ENCODE measurements at regions not wholly inside any gene's neighbourhood (a gene's known extent, or its start where the extent isn't known, plus 50 kb on each side); places are given as distances from the start of the nearest gene placed in this dataset.

DNA sequence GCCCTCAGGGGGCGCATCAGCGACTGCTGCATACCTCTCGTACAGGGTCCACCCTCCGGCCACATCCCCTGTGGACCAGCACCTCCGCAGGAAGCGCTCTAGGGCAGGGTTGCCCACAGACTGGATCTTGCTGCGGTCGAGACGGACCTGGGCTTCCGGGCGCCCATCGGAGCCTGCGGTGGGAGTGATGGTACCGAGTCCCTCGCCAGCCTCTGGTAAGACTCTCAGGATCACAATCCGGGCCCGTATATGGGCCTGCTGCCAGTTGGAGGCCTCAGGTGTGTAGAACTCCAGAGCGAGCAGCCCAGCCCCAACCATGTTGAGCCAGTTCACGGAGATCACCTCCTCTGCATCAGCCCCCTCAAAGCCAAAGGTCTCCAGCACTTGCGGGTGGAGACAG, 323.0 kb downstream of the ANXA1 start:
- no peak for DNase-seq (ENCODE audit: extremely low read depth, insufficient read length)
- no peak for TF ChIP-seq CTCF (IDR thresholded peaks at IDR 0.05; ENCODE audit: insufficient read depth, low read length, poor library complexity, severe bottlenecking)
- Histone ChIP-seq H3K4me3 (replicated peaks; ENCODE audit: low read depth, low read length) (no peak overlapping the region), H3K27me3 (replicated peaks; ENCODE audit: control insufficient read depth, insufficient read depth, low read length) (no peaks in the 10 kb centered on the region), H3K36me3 (ENCODE audit: control insufficient read depth, insufficient read depth, low read length) (no peaks in the 10 kb centered on the region)

DNA sequence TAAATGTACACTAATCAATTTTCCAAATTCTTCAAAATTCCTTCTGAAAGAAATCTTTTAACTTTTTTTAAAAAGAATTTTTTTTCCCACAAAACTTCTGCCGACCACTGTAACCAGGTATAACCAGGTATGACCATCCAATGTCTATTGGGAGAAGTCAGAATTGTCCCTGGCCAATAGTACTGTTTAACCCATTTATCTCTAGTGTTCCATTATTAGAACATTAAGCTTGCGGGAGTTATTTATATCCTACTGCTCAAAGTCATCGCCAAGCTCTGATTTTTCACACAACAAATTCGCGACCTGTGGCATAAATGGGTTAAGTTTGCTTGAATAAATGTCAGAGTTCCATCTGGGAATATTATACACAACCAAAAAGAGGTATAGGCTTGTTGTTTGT, 343.2 kb downstream of the ANXA1 start:
- Histone ChIP-seq H3K4me3 (replicated peaks; ENCODE audit: low read depth, low read length) (no peak overlapping the region), H3K36me3 (ENCODE audit: control insufficient read depth, insufficient read depth, low read length) (no peaks in the 10 kb centered on the region), H3K27me3 (replicated peaks; ENCODE audit: control insufficient read depth, insufficient read depth, low read length) (no peaks in the 10 kb centered on the region; the same call in 1 of the 2 replicates)
- DNase-seq (ENCODE audit: extremely low read depth, insufficient read length), result no peak
- TF ChIP-seq CTCF (IDR thresholded peaks at IDR 0.05; ENCODE audit: insufficient read depth, low read length, poor library complexity, severe bottlenecking), result no peak

GRCh38 chr9:73497796-73498195, 346.1 kb downstream of the ANXA1 start:
- Histone ChIP-seq H3K36me3 (ENCODE audit: control insufficient read depth, insufficient read depth, low read length) (no peaks in the 10 kb centered on the region), H3K27me3 (replicated peaks; ENCODE audit: control insufficient read depth, insufficient read depth, low read length) (no peaks in the 10 kb centered on the region), H3K4me3 (replicated peaks; ENCODE audit: low read depth, low read length) (no peak overlapping the region)
- no peak for TF ChIP-seq CTCF (IDR thresholded peaks at IDR 0.05; ENCODE audit: insufficient read depth, low read length, poor library complexity, severe bottlenecking)
- no peak for DNase-seq (ENCODE audit: extremely low read depth, insufficient read length)

DNA sequence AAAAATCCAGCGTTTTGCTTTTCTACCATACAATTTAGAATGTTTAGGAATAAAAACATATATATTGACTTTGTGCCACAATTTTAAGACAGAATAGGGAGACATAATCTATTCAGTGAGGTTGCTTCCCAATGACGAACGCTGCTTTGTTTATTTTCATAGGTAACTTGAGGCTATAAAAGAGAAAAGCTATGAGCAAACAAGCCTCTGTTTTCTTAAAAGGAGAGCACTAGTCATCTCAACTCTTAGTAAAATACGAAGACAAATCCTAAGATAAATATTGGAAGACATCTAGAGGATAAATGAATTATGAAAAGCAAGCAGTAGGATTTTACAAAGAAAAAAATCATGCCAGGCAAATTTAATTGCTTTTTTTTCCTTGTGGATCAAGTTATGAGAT, 363.6 kb downstream of the ANXA1 start:
- no peak for DNase-seq (ENCODE audit: extremely low read depth, insufficient read length)
- no peak overlapping the region for H3K4me3 ChIP-seq (replicated peaks; ENCODE audit: low read depth, low read length)
- no peaks in the 10 kb centered on the region for H3K27me3 ChIP-seq (replicated peaks; ENCODE audit: control insufficient read depth, insufficient read depth, low read length)
- H3K36me3 ChIP-seq (ENCODE audit: control insufficient read depth, insufficient read depth, low read length), result no peaks in the 10 kb centered on the region
- TF ChIP-seq CTCF (IDR thresholded peaks at IDR 0.05; ENCODE audit: insufficient read depth, low read length, poor library complexity, severe bottlenecking), result no peak

DNA sequence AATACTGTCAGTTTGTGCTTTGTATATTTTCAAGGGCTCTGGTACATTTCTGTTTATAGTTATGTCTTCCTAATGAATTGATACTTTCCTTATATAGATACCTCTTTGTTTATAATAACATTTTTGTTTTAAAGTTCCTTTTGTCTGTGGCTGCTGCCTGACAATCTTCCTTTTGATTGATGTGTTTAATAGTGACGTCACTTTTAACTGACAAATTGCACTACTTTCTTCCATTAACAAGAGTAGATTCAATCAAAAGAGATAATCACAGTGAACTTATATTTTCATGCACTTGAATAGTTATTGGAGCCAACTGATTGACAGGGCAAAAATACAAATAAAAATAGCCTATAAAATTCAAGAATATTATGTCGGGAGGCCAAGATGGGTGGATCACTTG, 371.7 kb downstream of the ANXA1 start:
- no peaks in the 10 kb centered on the region for H3K36me3 ChIP-seq (ENCODE audit: control insufficient read depth, insufficient read depth, low read length)
- no peak overlapping the region for H3K4me3 ChIP-seq (replicated peaks; ENCODE audit: low read depth, low read length)
- no peaks in the 10 kb centered on the region for H3K27me3 ChIP-seq (replicated peaks; ENCODE audit: control insufficient read depth, insufficient read depth, low read length)
- no peak for DNase-seq (ENCODE audit: extremely low read depth, insufficient read length)
- TF ChIP-seq CTCF (IDR thresholded peaks at IDR 0.05; ENCODE audit: insufficient read depth, low read length, poor library complexity, severe bottlenecking), result no peak

- Histone ChIP-seq H3K4me3 (replicated peaks; ENCODE audit: low read depth, low read length) (no peak overlapping the region), H3K27me3 (replicated peaks; ENCODE audit: control insufficient read depth, insufficient read depth, low read length) (no peaks in the 10 kb centered on the region), H3K36me3 (ENCODE audit: control insufficient read depth, insufficient read depth, low read length) (no peaks in the 10 kb centered on the region)
- no peak for TF ChIP-seq CTCF (IDR thresholded peaks at IDR 0.05; ENCODE audit: insufficient read depth, low read length, poor library complexity, severe bottlenecking)
- DNase-seq (ENCODE audit: extremely low read depth, insufficient read length), result no peak
Measured at GRCh38 chr9:73525350-73525749, 373.7 kb downstream of the ANXA1 start.

Measured in GM06990 (cell line).